HK-2 (cell line): ENCODE measurements at regions not wholly inside any gene's neighbourhood (a gene's known extent, or its start where the extent isn't known, plus 50 kb on each side); places are given as distances from the start of the nearest gene placed in this dataset.

ENCODE experiments used
- DNase-seq: peaks from one replicate; pipeline ENCODE4 v3.0.0-alpha.2; 2018; ENCODE audit not compliant: unreplicated experiment

DNA sequence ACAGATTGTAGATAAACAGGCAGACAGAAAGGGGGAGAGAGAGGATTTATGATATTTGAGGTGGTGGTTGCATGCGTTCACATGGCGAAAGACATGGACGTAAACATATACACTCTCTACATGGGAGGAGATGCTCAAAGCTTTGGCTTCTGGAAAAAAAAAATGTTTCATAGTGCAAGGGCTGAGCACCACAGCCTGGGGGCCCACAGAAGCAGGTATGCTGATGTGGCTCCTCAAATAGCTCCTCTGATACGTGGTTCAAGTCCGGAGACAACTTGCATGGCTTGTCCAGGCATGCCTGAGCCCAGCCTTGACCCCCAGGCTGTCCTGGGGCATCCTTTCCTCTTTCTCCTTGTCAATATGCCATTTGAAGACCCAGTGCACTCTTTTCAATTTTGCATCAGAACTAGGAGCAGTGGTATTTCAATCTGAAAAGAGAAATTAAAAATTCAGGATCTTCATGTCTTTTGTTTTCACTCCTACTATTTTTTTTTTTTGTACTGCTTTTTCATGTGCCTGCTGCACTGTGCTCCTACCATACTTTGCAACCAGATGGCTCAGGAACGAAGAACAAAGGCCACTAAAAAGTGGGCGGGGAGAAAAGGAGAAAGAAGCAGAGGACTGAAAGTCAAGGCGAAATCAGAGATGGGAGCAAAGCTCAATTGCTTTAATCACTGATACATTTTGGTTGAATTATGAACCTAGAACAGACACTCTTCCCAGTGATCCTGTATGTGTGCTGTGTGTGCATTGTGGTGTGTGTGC lies 495.7 kb upstream of the TCF4 start:
- DNase-seq: no peak

DNA sequence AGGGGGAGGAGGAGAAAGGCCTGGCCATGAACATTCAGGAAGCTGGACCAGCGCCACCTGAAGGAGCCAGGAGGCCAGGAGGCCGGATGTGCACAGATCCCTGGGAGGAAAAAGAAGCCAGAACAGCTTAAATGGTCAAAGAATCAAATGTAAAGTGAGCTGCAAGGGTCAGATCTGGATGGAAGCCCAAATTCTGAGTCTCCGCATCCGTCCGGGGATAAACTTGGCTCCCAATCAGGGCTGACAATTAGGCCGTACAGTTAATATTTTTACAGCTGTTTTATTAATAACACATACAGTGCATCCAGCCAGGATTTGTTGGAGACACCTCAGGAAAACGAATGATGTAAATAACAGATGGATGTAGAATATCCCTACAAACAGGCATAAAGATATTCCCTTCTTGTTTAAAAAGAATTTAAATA lies 495.1 kb upstream of the TCF4 start:
- DNase-seq: no peak

- DNase-seq: no peak
Measured at GRCh38 chr18:56076723-56077122, 488.7 kb upstream of the TCF4 start.

GRCh38 chr18:56068701-56069100 lies 480.7 kb upstream of the TCF4 start:
- no peak for DNase-seq

DNA sequence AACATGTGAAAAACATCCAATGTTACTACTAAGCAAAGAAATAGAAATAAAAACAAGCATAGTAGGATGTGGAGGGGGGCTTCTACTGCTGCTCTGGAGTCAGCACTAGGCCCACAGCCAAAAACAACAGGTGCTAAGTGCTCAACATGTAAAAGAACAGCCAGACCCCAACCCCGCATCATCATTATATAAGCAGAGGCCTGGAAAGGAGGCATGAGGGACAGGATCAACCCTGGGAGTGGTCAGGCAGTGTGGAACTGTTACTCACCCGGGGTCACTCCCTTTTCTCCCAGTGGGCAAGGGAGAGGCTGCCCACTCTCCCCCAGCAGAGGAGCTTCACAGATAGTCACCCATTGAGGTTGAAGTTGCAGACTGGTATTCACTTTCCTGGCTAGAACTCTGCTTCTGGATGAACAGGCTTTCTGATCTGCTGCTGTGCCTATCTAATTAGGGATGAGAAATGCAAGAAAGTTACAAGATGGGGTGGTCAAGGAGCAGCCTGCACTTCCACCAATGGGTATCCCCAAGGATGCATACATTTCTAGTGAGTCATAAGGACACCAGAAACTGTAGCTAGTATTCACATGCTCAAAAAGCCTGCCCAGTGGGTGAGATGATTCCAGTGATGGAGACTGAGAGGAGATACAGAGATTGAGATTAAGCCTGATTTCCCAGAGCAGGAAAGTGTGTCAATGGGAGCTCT lies 480.1 kb upstream of the TCF4 start:
- no peak for DNase-seq

- DNase-seq: no peak
Measured at GRCh38 chr18:56067214-56067894, 479.4 kb upstream of the TCF4 start.

DNA sequence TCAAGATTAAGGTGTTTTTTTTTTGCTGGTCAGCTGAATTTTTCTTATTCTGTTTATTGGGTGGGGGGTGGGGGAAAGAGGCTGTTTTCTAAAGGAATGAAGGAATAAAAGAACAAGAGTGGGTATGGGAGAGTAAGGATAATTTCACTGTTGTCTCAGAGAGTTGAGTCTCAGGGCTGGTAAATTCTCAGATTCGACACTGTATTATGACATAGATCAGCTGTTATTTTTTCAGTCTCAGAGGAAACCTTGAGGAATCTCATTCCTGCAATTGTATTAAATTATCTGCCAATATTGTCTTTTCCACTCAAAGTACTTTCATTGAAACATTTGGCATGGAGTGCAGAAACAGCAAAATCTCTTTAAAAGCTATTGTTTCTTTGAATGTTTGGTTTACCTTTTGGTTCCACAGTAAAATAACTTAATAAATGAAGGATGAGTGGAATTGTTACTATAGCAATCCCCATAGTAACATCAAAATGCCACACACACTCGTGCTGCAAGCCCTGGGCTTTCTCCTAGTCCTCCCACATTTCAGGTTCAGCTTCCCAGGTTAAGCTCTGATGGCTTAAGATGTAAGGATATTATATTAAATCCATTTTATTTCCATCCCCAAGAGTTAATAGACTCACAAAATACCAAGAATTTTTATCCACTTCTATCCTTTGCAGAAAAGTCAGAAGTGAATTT lies 478.7 kb upstream of the TCF4 start:
- DNase-seq: no peak

GRCh38 chr18:56065086-56065485 lies 477.1 kb upstream of the TCF4 start:
- no peak for DNase-seq

- DNase-seq: no peak
Measured at GRCh38 chr18:56062931-56063330, 474.9 kb upstream of the TCF4 start.

GRCh38 chr18:56060967-56061541 lies 473.1 kb upstream of the TCF4 start:
- DNase-seq: no peak

GRCh38 chr18:56052202-56052601 lies 464.2 kb upstream of the TCF4 start:
- no peak for DNase-seq

- DNase-seq: no peak
Measured at GRCh38 chr18:56044239-56044638, 456.2 kb upstream of the TCF4 start.

DNA sequence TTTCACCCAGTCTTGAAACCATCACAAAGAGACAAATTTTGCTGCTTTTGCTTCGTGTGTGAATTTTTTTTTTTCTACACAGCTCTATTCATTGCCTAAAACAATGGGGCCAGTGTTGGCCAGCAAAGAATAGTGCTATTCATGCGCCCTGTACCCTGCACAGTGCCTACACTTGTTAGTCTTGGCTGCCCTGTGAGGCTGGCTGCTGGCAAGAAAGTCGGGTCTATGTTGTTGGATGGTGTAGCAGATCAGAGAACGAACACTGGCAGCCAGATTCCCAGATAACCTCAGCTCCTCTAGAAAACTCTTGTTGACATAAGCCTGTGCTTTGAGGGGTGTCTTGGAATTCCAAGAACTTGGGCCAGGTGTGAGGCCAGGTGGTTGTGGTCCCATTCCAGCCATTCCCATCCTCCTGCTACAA lies 455.7 kb upstream of the TCF4 start:
- DNase-seq: no peak

DNA sequence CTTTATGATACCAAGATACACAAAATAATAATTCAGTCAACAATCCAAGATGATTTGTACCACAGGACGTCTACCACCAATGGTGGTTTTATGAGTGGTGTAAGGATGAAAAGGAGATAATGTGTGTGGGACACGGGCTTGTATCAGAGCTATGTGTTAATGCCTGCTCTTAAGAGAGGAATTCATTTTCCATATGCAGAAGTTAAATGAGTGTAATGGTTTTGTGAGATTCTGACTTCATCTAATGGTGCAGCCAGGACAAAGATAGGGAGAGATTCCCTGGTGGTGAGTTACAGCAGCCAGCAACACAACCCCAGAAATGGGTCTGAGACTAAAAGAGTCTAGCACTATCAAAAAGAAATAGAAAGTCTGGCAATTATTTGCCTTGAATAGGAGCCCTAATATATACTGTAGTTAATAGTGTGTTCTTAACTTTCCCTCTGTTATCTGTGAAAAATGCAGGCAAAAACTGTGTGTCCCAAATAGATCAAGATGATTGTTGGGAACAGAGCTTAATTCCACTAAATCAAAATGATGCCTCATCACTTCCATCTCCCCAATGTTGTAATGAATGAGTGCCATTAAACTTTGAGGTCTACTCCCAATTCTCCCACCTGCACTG lies 455.0 kb upstream of the TCF4 start:
- DNase-seq: no peak

DNA sequence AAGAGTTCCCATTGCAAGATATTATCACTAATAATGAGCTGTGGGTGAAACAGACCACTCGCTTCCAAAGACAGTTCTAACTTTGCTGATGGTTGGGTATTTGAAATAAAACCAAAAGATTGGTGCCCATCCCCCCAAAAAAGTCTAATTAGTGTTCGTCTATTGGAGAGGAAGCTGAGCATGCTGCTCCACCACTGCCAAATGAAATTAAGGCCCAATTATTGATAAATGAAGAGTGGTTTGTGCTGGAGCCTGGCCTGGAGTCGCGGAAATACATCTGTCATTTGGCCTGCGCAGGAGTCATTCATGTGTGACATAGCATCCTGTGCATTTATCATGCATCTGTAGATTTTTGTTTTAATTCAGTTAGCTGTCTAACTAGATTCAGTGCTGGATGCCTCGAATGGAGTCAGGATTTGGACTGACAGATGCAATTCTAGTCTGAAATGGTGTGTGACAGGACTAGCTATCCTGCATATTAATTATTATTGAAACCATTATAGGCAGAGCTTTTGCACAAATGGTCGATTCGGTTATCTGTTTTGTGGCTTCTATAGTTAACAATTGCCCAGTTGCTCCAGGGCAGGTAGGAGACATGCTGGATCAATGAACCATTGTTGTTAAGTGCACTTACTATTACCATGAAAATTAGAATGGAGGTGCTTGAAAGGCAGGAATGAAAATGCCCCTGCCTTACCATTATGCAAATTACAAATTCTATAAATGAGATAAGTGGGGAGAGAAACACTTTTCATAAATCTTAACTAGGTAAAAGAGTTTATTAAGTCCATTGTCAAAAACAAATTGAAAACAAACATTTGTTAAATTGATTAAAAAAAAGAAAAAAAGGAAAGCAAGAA lies 450.4 kb upstream of the TCF4 start:
- no peak for DNase-seq

DNA sequence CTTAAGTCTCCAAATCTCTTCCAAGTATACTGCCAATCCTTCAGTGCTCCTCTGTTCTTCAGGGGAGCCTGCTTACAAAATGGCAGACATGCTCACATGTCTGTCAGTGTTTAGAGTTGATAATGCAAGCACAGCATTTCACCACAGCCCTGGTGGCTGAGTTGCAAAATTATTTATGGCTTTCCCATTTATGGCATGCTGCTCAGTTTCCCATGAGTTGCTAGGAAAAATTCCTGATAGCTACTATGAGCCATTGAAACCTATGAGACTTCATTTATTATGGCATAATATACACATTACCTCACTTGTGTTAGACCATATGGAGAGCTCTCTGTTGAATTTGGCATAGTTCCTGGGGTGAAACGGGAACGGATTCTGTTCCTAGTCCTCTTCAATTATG lies 448.7 kb upstream of the TCF4 start:
- no peak for DNase-seq

- no peak for DNase-seq
Measured at GRCh38 chr18:56035546-56035945, 447.6 kb upstream of the TCF4 start.

DNA sequence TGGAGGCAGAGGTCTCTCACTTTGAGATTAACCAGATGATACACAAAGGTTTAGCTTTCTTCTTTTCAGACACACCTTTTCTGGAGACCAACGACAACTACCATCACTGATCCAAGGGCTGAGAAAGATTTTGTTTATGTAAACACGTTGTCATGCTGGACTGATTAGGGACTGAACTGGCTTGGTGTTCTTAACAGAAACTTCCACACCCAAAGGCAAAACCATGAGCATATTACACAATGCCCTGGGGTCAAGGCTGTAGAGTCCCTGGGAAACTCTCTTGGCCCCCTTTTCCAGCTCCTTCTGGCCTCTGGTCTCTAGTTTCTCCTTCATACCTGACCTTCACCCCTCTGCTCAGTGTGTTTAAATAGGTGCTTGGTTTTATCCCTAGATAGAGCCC lies 447.0 kb upstream of the TCF4 start:
- DNase-seq: no peak

DNA sequence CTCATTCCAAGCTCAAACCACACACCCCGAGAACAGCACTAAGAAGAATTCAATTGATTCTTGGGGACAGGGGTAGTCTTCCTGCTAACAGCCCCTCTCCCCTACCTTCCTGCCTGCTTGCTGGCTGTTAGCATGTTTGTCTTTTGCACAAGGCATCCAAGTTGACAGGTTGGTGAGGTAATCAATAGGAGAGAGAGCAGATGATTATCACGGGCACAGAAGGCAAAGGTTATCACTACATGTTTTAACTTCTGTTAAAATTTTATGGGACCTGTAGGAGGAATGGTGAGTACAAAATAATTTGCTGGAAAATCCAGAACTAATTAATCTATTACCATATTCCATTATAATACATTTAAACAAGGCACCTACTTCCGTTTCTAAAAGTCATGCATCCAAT lies 442.1 kb upstream of the TCF4 start:
- no peak for DNase-seq

GRCh38 chr18:56028514-56028913 lies 440.5 kb upstream of the TCF4 start:
- DNase-seq: no peak

DNA sequence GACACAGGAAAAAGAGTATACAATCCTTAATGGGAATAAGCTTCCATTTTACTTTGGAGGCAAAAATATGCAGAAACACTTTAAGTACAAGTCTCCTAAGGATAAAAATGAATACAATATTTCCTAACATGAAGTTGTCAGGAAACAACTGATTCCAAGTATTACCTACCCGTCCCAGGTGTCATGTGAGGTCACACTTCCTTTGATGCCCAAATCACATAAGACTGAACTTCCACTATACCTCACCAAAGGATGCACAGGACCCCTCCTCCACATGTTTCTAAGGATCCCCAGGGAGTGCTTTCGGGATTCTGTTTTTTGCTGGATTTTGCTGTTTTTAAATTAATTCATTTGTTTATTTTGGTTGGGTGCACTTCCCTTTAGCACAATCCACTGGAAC lies 438.5 kb upstream of the TCF4 start:
- DNase-seq: no peak
